HG03521 (cell line): ENCODE measurements at regions not wholly inside any gene's neighbourhood (a gene's known extent, or its start where the extent isn't known, plus 50 kb on each side); places are given as distances from the start of the nearest gene placed in this dataset.

Source experiments
- ATAC-seq: cut with Tn5 transposase; IDR thresholded peaks from one replicate; pipeline ENCODE4 v1.9.1; 2021; ENCODE audit warnings: mild to moderate bottlenecking, moderate library complexity; ENCODE audit not compliant: unreplicated experiment

DNA sequence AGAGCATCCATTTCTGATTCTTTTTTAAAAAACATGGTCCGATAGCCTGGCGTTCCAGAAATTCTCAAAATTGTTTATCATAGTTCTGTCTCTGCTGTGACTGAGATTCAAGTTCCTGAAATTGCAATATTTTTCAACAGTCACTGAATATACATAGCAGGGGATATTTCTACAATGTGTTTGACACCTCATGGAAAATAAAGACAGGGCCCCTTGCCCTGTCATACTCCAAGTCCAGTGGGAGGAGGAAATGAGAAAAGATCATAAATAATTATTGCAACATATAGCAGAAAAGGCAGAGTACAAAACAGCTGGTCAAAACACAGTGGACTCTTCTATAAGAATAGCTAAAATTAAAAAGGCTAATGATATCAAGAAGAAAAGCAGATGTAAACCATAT, 234.8 kb upstream of the SPTLC3 start:
- ATAC-seq = no peak

DNA sequence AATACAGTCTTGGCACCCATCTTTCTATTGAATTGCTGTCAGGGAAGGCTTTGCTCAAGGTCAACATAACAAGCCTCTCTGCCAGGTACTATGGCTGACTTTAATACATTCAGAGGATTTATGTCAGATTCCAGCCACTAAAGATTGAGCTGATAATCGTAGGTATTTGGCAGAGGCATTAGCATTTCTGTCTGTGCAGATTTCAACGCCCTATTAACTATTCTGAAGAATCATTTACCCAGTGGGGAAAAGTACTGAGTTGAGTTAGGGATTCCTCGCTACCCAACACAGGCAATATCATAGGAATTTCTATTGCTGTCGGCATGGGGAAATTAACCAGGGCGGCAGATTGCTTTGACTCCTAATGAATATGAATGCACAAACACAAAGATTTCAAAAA, 233.7 kb upstream of the SPTLC3 start:
- ATAC-seq = no peak

DNA sequence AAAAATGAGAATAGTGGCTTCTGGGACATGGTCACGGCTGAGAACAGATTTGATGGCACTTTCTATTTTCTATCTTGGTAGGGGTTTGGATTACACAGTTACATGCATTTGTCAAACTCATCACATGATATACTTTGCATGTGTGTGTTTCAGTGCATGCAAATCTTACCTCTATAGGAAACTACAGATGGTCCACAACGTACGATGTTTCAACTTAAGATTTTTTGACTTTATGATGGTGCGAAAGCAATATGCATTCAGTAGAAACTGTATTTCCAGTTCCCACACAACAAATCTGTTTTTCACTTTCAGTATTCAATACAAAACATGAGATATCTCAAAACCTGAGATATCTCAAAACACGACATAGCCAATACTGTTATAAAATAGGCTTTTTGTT, 231.8 kb upstream of the SPTLC3 start:
- no peak for ATAC-seq

DNA sequence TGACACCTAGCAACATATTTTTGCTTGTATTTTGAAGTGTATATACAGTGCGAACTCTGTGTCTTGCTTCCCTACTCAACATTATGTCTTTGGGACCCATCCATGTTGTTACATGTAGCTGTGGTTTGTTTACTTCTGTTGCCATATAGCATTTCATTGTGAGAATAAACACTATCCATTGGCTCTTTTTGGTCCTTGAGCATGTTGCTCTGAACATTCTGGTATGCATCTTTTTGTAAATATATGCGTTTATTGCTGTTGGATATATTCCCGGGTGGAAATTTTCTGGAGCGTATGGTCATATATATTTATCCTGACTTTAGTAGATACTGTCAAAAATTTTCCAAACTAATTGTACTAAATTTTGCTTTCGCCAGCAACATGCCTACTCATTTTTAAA, 222.5 kb upstream of the SPTLC3 start:
- ATAC-seq = no peak

DNA sequence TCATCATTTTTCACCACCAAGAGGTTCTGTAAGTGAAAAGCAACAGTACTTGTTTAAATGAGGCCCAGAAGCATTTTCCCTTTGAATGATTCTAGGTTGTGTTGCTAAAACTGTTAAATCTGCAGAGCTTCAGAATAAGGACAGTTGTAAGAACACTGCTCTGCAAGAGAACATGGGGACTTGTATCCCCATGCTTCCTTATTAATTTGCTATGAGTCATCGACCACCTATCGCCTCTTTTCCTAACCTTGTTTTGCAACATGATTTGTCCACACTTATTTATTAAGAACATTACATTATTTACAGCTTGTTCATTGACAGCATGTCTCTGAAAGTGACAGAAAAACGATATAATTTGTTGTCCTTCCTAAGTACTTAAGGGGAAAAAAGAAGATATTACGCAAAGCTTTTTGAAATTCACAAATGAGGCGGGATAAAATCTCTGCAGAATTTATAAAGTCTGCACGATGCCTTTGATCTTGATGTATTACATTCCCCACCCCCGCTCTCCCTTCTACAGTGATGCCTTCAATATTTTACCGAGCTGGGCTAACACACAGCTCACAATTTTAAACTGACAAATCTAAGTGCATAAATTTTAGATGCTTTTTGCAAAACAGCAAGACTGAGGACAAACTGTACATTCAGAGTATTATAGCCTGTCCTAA, 220.0 kb upstream of the SPTLC3 start:
- no peak for ATAC-seq

DNA sequence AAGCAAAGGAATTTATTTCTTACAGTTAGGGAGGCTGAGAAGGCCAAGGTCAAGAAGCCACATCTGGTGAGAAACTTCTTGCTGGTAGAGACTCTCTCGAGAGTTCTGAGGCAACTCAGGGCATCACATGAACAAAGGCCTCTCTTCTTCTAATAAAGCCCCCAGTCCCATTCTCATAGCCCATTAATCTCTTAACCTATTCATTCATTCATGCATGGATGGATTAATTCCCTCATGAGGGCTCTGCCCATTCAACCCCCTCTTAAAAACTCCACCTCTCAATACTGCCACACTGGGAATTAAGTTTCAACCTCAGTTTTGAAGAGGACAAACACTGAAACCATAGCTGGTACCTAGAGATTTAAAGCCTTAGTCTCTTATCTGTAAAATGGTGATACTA, 217.9 kb upstream of the SPTLC3 start:
- ATAC-seq = no peak

DNA sequence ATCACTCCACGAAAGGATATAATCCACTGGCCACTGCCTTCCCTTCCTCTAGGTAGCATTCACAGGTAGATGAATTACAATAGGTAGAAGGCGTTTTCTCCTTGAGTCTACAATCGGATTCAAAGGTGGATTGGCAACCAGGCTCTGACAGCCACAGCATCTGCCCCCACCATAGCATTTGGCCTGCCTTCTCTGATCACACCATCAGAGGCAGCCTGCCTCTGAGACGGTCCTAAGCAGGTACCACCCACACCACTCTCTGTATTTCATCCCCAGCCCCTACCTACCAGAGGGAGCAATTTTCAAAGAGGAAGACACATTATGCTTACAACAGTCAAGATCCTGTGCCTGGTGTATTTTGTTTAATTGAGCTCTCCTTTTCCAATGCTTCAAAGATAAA, 210.5 kb upstream of the SPTLC3 start:
- ATAC-seq = no peak

DNA sequence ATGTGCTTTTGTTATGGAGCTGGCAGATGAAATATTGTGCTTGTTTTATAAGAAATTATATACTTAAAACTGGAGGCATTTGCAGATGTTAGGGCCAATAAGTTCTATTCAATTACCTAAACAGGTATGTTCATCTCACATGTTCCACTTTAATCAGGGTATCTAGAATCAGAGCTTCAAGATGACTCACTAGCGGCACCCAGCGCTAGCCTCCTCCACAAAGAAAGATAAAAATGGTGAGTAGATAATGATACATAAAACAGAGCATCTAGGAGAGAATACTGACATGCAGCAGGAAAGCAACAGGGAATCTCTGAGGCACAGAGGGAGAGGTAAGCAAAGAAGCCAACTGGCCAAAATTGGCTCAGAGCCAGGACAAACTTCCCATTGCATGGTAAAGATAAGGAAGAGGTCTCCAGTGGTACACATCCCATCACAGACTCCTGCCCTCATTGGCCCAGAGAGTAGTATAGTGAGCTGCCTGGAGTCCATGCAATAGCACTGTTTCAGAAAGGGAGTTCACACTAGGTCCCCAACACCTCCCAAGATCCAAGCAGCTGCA, 200.7 kb upstream of the SPTLC3 start:
- ATAC-seq = no peak

DNA sequence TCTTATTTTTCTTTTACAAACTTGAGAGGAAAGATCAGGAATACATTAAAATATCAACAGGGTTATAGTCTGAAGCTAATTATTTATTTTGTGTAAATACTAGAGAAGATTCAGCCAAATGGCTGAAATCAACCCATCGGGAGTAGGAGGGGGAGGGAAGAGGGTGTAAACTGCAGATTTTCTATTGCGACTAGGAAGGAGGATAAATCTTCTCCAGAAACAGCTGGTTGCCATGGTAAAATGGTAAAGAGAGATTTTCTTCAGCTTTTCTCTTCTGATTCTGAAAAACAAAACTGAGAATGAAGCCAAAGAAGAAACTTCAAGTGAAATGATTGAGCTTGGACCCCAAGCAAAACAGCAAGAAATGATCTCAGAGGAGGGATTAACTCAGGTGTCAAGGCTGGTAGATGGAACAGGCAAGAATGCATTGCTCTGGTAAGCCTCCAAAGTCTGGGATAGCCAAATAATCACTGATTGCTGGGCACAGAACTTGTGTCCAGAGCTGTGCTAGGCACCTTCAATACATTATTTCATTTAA, 193.5 kb upstream of the SPTLC3 start:
- no peak for ATAC-seq

DNA sequence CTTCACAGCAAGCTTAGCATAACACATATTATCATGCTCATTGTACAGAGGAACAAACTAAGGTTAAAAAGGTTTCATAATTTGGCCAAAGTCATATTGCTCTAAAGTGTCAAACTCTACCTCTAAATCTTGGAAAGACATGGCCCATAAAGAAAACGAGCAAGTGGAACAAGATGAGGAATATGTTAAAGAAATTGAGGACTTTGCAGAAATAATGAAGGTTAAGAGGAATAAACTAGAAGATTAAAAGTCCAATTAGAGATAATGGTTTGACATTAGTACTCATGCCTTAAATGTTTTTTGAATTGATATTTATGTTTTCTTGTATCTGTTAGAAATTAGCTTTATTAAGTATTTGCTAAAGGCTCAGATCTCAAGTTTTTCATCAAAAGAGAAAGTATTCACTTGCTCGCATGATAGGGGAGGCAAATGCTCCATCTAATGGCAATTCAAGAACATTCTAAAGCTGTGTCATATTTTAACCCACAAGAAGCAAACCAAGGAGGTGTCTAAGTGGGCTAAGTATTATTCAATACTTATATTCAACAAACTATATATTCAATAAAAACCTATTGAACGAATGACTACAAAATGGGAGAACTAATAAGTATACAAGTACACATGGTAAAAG, 192.9 kb upstream of the SPTLC3 start:
- no peak for ATAC-seq

DNA sequence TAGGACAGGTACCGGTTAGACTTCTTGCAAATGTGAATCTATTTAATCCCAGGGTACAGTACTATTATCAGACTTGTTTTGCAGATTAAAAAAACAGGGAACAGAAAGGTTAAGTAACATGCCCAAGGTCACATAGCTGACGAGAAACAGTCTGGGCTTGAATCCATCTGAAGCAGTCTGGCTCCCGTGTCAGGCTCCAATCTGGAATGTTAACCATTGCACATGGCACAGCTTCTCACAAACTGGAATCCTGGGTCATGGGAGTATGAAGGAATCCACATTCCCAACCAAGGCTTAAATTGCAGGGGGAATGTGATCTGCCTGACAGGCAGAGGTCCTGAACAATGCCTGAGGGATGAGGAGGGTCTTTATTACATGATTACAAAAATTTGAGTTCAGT, 187.5 kb upstream of the SPTLC3 start:
- ATAC-seq = no peak

DNA sequence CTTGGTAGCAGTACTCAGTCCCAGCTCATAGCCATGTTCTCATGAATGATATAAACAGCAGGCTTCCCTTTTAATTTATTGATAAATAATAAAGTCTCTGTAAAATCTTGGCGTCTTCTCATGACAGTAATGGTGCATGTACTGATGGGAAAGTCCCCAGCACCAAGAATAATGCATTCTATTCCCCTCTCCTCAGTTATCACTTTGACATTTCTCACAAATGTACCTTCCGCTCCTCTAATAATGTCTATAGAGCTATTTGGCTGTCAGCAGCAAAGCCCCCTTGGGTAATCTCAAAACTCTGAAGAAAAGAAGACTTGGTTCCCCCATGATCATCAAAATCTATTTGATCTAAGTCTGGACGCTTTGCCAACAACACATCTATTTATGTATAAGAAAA, 185.0 kb upstream of the SPTLC3 start:
- no peak for ATAC-seq

DNA sequence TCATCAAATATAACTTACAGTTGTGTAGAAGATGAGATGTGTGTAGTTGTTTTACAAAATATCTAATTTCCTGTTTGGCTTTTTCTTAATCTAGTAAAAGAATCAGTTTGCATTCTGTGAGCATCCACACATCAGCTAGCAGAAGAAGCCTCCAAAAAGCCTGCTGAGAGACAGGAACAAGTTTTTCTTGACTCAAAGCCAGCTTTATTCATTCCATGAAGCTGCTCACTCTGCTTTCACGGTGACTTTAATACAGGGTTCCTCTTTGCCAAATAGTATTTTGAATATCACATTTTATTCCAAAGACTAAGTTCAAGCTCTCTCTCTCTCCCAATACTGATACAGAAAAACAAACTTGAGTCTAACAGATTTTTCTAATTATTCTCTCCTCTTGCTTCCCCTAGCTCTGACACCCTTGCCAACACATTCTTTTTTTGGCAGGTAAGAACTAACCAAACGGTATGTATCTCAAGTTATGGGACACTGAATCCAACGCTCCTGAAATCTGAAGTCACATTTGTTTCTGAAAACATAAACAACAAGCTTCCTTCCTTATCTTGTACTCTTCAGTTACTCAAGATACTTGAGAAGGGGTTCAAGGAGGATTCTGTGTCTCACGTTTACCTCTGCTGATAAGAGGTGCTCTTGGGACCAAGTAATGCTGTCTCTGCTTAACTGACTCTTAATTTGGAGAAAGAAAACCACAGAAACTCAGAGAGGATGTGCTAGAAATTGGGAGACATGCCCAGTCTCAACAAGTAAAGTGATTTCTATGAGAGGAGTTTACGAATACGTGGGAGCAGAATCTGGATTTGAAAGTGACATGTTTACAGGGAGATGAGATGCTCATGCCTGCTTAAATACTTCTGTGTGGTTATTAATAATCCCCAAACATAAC, 184.2 kb upstream of the SPTLC3 start:
- ATAC-seq = no peak

DNA sequence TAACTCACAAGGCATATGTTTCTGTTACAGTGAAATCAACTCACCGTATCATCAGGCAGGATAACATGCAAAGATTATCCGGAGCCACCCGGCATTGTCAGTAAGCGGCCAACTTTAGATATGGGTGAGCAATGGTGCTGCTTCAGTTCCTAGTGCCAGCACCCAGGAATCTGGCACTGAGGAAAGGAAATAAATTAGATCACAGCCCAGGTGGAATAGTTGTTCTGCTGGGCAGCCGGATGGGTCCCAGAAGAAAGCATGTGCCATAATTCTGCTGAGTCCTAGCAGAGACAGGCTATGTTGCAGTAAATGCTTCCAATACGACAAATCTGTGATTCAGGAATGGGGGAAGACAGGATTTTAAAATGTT, 183.6 kb upstream of the SPTLC3 start:
- ATAC-seq = no peak

DNA sequence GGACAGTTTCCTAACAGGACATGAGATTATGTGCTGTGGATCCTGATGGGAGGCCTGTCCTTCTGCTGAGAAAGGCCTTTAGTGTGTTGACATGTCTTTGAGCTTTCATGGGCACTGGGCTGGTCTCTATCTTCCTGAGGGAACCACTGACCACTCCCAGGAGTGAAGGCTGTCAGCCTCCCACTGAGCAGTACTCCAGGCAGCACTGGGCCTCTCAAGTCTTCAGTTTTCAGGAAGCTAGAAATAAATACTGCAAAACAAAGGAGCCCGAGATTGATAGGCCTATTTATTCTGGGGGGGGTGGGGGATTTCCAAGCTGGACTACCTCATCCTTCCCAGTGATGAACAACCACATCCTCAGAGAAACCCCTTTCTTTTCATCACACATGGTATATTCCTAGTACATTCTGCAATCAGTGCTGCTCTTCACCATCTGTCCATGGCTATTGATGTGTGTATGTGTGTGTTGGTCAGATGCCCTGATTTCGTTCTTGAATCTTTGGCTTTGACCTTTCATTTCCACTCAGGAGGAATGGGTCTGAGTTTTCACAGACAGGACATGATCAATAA, 180.9 kb upstream of the SPTLC3 start:
- ATAC-seq = no peak

DNA sequence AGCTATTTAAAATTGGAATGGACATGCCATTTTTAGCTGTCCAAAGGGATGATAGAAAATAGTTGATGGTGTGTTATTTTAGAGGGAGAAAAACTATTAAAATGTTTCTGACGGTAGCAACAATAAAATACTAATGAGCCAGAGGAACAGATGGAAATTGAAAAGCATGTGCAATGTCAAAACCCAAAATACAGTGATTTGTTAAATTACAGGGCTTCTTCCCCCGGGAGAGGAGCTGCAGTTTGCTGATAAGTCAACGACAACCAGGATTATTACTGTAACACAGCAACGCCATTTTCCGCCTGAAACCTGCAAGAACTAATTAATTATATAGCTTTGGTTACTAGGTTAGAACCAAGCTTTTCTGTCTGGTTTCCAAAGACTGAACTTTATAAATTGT, 179.6 kb upstream of the SPTLC3 start:
- no peak for ATAC-seq

DNA sequence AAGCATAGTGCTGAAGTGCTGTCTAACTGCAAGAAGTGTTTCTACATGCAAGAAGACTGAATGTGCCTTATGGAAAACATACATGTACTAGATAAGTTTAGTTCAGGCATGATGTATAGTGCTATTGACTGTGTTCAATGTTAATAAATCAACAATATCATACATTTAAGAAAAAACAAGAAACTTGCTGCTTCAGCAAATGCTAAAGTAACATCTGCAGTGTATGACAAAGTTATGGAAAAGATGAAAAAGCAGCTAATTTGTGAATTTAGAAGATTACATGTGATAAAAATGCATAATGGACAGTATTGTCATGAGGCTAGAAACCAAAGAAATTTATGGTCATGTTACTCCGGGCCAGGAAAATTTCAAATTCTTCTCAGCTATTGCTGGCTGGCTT, 174.9 kb upstream of the SPTLC3 start:
- ATAC-seq = no peak

DNA sequence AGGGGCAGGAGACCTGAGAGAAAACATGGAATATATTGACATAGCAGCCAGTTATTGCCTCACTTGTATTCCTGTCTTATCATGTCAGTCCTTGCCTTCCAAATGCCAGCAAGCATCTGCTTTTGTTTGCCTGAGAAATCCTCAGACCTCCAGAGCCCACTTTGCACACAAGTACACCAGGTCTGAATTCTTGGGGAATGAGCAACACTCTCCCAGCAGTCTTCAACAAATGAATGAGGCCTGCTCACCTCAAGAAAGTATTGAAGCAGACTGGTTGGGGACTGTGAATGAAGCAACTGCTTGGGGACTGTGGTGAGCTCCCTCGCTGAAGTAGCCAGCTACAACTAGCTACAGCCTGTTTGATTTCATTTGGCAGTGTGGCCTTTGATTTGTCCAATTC, 172.8 kb upstream of the SPTLC3 start:
- no peak for ATAC-seq

DNA sequence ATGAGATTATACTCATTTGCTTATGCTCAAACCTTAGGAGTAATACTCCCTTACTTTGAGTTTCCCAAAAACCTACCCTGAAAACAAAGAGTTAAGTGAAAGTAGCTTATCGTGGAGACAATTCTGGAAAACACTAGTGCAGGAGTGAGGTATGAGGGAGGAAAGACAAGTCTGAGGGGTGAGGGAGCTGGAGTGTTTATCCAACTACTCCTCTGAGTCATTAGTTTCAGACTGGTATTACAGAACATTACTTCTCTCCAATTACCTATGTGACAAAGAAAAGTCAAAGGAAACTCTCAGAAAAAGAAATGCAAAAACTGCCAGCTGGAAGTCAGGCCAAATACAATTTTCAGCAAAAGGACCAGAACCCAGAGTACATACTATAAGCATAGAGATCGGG, 171.1 kb upstream of the SPTLC3 start:
- no peak for ATAC-seq

DNA sequence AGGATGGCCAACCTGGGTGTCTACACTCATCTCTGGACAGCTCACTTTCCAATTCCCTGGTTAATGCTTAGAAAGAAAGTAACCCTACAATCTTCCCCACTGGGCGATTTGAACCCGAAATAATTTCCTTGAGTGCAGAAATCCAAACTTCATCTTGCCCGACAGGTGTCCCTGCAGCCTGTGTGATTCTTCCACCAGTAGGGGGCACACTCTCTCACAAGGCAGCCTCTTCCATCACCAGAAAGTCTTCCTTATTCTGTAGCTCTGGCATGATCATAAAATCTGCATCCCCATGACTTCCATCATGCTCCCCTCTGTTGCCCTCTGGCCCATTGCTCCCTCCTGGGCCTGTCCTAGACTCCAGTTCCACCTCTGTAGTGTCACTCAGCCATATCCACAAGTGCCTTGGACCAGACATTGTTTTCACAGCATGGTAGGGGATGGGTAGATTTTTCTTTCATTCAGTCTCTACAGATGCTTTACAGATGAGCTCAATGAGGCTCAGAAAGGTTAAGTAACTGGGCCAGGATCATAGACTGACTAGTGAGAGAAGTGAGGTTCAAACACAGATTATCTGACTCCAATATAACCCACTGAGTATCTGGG, 170.4 kb upstream of the SPTLC3 start:
- ATAC-seq = no peak

DNA sequence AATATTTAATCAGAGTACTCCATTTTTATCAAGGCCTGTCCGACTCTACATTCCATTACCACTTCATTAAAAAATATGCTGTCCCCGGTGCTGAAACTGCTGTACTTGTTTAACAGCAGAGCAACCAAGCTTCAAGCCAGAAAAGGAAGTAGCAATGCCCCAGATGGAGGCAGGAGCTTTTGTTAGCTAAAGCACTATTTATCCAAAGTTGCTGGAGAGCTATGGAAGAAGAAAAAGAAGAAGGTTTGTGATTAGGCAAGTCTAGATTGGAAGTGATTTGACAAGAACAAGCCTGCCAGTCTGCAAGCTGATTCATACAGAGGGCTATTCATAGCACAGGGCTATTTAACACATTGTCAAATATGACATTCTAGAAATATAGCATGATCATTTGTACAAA, 160.9 kb upstream of the SPTLC3 start:
- ATAC-seq = no peak
